ENCODE measurements at regions not wholly inside any gene's neighbourhood (a gene's known extent, or its start where the extent isn't known, plus 50 kb on each side); places are given as distances from the start of the nearest gene placed in this dataset.

- Histone ChIP-seq H3K36me3 (ENCODE audit: control insufficient read depth, insufficient read depth, low read length) (no peaks in the 10 kb centered on the region), H3K4me3 (ENCODE audit: low read length) (no peak overlapping the region), H3K27me3 (ENCODE audit: control insufficient read depth, insufficient read depth, low read length) (no peaks in the 10 kb centered on the region), H3K9me3 (ENCODE audit: control insufficient read depth, insufficient read depth, low read length) (no peaks in the 10 kb centered on the region), H3K27ac (ENCODE audit: low read length) (no peak overlapping the region), H3K4me1 (ENCODE audit: control insufficient read depth, insufficient read depth, low read length) (no peaks in the 10 kb centered on the region)
- WGBS (ENCODE audit: insufficient coverage): 86% methylated on average over 7 of the region's 7 CpGs
- intact Hi-C loops (cut with micrococcal nuclease): no loop called here
- no peak for TF ChIP-seq CTCF (IDR thresholded peaks at IDR 0.05)
- H3K27ac Mint-ChIP-seq: no peak overlapping the region
- peaks cover 5% of the 10 kb centered on the region in 2 donors for H3K4me1 Mint-ChIP-seq
- no peak for DNase-seq
- H3K27me3 Mint-ChIP-seq (ENCODE audit: low read depth in 2 of 2): peaks cover 8 to 9% of the 10 kb centered on the region in 2 donors
- H3K9me3 Mint-ChIP-seq: peaks cover 0 to 2% of the 10 kb centered on the region in 2 donors
- no peak overlapping the region for H3K4me3 Mint-ChIP-seq
- no peaks in the 10 kb centered on the region for H3K36me3 Mint-ChIP-seq
- ATAC-seq: no peak
Observed at GRCh38 chr11:70805243-70805642, 406.9 kb downstream of the CTTN start.

DNA sequence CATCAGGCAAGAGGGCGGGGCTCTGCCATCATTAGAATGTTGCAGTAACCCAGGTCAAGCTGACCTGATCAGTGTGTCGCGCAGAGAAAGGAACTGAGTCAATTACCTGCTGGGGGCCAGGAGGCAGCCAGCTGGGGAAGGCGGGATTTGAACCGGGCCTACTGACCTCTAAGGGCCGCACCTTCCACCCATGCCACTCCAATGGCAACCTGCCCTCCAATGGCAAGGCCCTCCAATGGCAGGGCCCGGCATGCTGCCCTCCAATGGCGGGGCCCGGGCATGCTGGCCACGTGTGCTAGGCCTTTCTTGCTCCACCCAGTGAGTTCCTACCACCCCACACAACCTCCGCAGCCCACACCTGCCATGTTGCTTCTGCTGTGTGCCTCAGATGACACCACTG, 407.6 kb downstream of the CTTN start:
- H3K9me3 Mint-ChIP-seq: peaks cover 0 to 2% of the 10 kb centered on the region in 2 donors
- H3K4me1 ChIP-seq (ENCODE audit: control insufficient read depth, insufficient read depth, low read length): no peaks in the 10 kb centered on the region
- no peaks in the 10 kb centered on the region for H3K36me3 Mint-ChIP-seq
- no peaks in the 10 kb centered on the region for H3K36me3 ChIP-seq (ENCODE audit: control insufficient read depth, insufficient read depth, low read length)
- no peak for TF ChIP-seq CTCF (IDR thresholded peaks at IDR 0.05)
- 90% methylated on average over 11 of the region's 11 CpGs for WGBS (ENCODE audit: insufficient coverage)
- DNase-seq (no peak), ATAC-seq (no peak)
- H3K4me3 ChIP-seq (ENCODE audit: low read length): no peak overlapping the region
- no peaks in the 10 kb centered on the region for H3K27me3 ChIP-seq (ENCODE audit: control insufficient read depth, insufficient read depth, low read length)
- H3K27me3 Mint-ChIP-seq (ENCODE audit: low read depth in 2 of 2): peaks cover 8 to 9% of the 10 kb centered on the region in 2 donors
- H3K27ac Mint-ChIP-seq: no peak overlapping the region
- H3K4me1 Mint-ChIP-seq: peaks cover 5% of the 10 kb centered on the region in 2 donors
- no peak overlapping the region for H3K27ac ChIP-seq (ENCODE audit: low read length)
- intact Hi-C loops (cut with micrococcal nuclease): no loop called here
- no peak overlapping the region for H3K4me3 Mint-ChIP-seq
- H3K9me3 ChIP-seq (ENCODE audit: control insufficient read depth, insufficient read depth, low read length): no peaks in the 10 kb centered on the region

GRCh38 chr11:70806461-70807194, 408.3 kb downstream of the CTTN start:
- no peak overlapping the region for H3K4me3 ChIP-seq (ENCODE audit: low read length)
- no peak overlapping the region for H3K27ac ChIP-seq (ENCODE audit: low read length)
- Mint-ChIP-seq H3K36me3 (no peaks in the 10 kb centered on the region), H3K4me3 (no peak overlapping the region), H3K9me3 (peaks cover 0 to 2% of the 10 kb centered on the region in 2 donors), H3K4me1 (peaks cover 5% of the 10 kb centered on the region in 2 donors), H3K27me3 (ENCODE audit: low read depth in 2 of 2) (peaks cover 8 to 11% of the 10 kb centered on the region in 2 donors), H3K27ac (no peak overlapping the region)
- DNase-seq (no peak), ATAC-seq (no peak)
- no peaks in the 10 kb centered on the region for H3K9me3 ChIP-seq (ENCODE audit: control insufficient read depth, insufficient read depth, low read length)
- no peak for TF ChIP-seq CTCF (IDR thresholded peaks at IDR 0.05)
- 93% methylated on average over 27 of the region's 27 CpGs for WGBS (ENCODE audit: insufficient coverage)
- intact Hi-C loops (cut with micrococcal nuclease): no loop called here
- H3K27me3 ChIP-seq (ENCODE audit: control insufficient read depth, insufficient read depth, low read length): no peaks in the 10 kb centered on the region
- H3K36me3 ChIP-seq (ENCODE audit: control insufficient read depth, insufficient read depth, low read length): no peaks in the 10 kb centered on the region
- no peaks in the 10 kb centered on the region for H3K4me1 ChIP-seq (ENCODE audit: control insufficient read depth, insufficient read depth, low read length)

DNA sequence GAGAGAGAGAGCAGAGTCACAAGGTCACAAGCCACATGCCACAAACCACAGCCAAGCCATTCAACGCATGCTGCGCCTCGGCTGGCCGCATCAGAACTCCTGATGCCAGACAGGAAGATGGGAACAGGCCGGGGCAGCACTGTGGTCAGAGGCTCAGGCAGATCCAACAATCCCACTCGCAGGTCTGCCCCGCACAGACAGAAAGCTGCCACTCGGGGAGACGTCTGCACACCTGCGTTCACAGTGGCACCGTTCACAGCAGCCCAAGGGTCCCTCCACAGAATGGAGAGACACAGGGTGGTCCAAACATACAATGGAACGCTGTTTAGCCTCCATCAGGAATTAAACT, 408.8 kb downstream of the CTTN start:
- ATAC-seq (no peak), DNase-seq (no peak)
- H3K4me1 ChIP-seq (ENCODE audit: control insufficient read depth, insufficient read depth, low read length): no peaks in the 10 kb centered on the region
- H3K27ac ChIP-seq (ENCODE audit: low read length): no peak overlapping the region
- peaks cover 8 to 12% of the 10 kb centered on the region in 2 donors for H3K27me3 Mint-ChIP-seq (ENCODE audit: low read depth in 2 of 2)
- H3K36me3 Mint-ChIP-seq: no peaks in the 10 kb centered on the region
- no peaks in the 10 kb centered on the region for H3K36me3 ChIP-seq (ENCODE audit: control insufficient read depth, insufficient read depth, low read length)
- H3K9me3 ChIP-seq (ENCODE audit: control insufficient read depth, insufficient read depth, low read length): no peaks in the 10 kb centered on the region
- no peaks in the 10 kb centered on the region for H3K27me3 ChIP-seq (ENCODE audit: control insufficient read depth, insufficient read depth, low read length)
- intact Hi-C loops (cut with micrococcal nuclease): no loop called here
- H3K4me3 Mint-ChIP-seq: no peak overlapping the region
- no peak overlapping the region for H3K27ac Mint-ChIP-seq
- H3K9me3 Mint-ChIP-seq: peaks cover 0 to 2% of the 10 kb centered on the region in 2 donors
- H3K4me3 ChIP-seq (ENCODE audit: low read length): no peak overlapping the region
- WGBS (ENCODE audit: insufficient coverage): 88% methylated on average over 12 of the region's 12 CpGs
- H3K4me1 Mint-ChIP-seq: peaks cover 5% of the 10 kb centered on the region in 2 donors
- TF ChIP-seq CTCF (IDR thresholded peaks at IDR 0.05): no peak
